Prostate gland (tissue), 2 donors: ENCODE measurements at regions not wholly inside any gene's neighbourhood (a gene's known extent, or its start where the extent isn't known, plus 50 kb on each side); places are given as distances from the start of the nearest gene placed in this dataset.

Experiments used
- DNase-seq: peaks from one replicate; pipeline ENCODE4 v3.0.0-alpha.2; 2019; ENCODE audit warnings: low spot score
- H3K27ac ChIP-seq, 2 donors: fragments of 200-600 bp; sonication (generic); 2 replicates each; pipeline ENCODE4 v1.5.1; 2017 to 2019
- H3K27me3 ChIP-seq: fragments of 200-600 bp; sonication (generic); replicated peaks from 2 replicates; pipeline ENCODE4 v1.5.1; 2019; ENCODE audit not compliant: insufficient read depth
- H3K36me3 ChIP-seq, 2 donors: fragments of 200-600 bp; sonication (generic); 1 replicate in 1 of 2; 2 replicates in 1 of 2; pipeline versions ENCODE4 v1.5.1 to v1.8.1; 2017 to 2019
- H3K4me1 ChIP-seq: fragments of 200-600 bp; sonication (generic); replicated peaks from 2 replicates; pipeline ENCODE4 v1.5.1; 2019
- H3K4me3 ChIP-seq, 2 donors: fragments of 200-600 bp; sonication (generic); 2 replicates each; pipeline ENCODE4 v1.5.1; 2017 to 2019
- H3K9me3 ChIP-seq: fragments of 200-600 bp; sonication (generic); 2 replicates; pipeline ENCODE4 v1.5.1; 2017
- CTCF ChIP-seq, 4 experiments: fragments of 200-600 bp in 2 of 4; fragments of 450-650 bp in 2 of 4; sonication (generic) in 2 of 4; IDR thresholded peaks; 1 replicate in 3 of 4; 2 replicates in 1 of 4; pipeline ENCODE4 v1.5.1; 2016 to 2019; ENCODE audit warnings: antibody characterized with exemption in 4 of 4, mild to moderate bottlenecking in 2 of 4, moderate library complexity in 2 of 4
- POLR2A ChIP-seq: fragments of 450-650 bp; IDR thresholded peaks from one replicate; pipeline ENCODE4 v1.6.1; 2016; ENCODE audit warnings: antibody characterized with exemption, mild to moderate bottlenecking
- POLR2AphosphoS5 ChIP-seq: sonication (generic); formaldehyde crosslinking; IDR thresholded peaks from one replicate; pipeline ENCODE4 v1.6.1; 2017; ENCODE audit warnings: antibody characterized with exemption
- WGBS: methylation state at CpG from one replicate; pipeline ENCODE4 v1.1.5; 2018; 5-methylcytosine and 5-hydroxymethylcytosine counted together
- intact Hi-C: fragments of 100-400 bp; cut with DNase I; formaldehyde crosslinking; loops from one replicate; pipeline ENCODE4 v1.14.2; 2022

GRCh38 chr6:114524081-114524480, 181.3 kb upstream of the HS3ST5 start:
- H3K4me1 ChIP-seq: no peaks in the 10 kb centered on the region
- intact Hi-C loops: no loop called here
- H3K4me3 ChIP-seq: no peak overlapping the region
- no peak for TF ChIP-seq POLR2A
- TF ChIP-seq CTCF (IDR thresholded peaks at IDR 0.05): no peak
- no peak for TF ChIP-seq POLR2AphosphoS5
- H3K27ac ChIP-seq: no peak overlapping the region
- H3K36me3 ChIP-seq: no peaks in the 10 kb centered on the region
- DNase-seq: no peak
- H3K9me3 ChIP-seq: no peaks in the 10 kb centered on the region
- no peaks in the 10 kb centered on the region for H3K27me3 ChIP-seq

GRCh38 chr6:114523508-114523907, 180.7 kb upstream of the HS3ST5 start:
- H3K36me3 ChIP-seq: no peaks in the 10 kb centered on the region
- no peaks in the 10 kb centered on the region for H3K9me3 ChIP-seq
- intact Hi-C loops: no loop called here
- TF ChIP-seq POLR2A (no peak), POLR2AphosphoS5 (no peak), CTCF (IDR thresholded peaks at IDR 0.05) (no peak)
- H3K27me3 ChIP-seq: no peaks in the 10 kb centered on the region
- WGBS: 83% methylated on average over 2 of the region's 2 CpGs
- no peaks in the 10 kb centered on the region for H3K4me1 ChIP-seq
- no peak for DNase-seq
- no peak overlapping the region for H3K4me3 ChIP-seq
- no peak overlapping the region for H3K27ac ChIP-seq

GRCh38 chr6:114521926-114522325, 179.1 kb upstream of the HS3ST5 start:
- H3K4me1 ChIP-seq: no peaks in the 10 kb centered on the region
- WGBS: 55% methylated on average over 3 of the region's 3 CpGs
- no peaks in the 10 kb centered on the region for H3K9me3 ChIP-seq
- H3K27me3 ChIP-seq: no peaks in the 10 kb centered on the region
- no peak overlapping the region for H3K4me3 ChIP-seq
- H3K36me3 ChIP-seq: no peaks in the 10 kb centered on the region
- no peak overlapping the region for H3K27ac ChIP-seq
- TF ChIP-seq POLR2AphosphoS5 (no peak), POLR2A (no peak), CTCF (IDR thresholded peaks at IDR 0.05) (no peak)
- intact Hi-C loops: no loop called here
- DNase-seq: no peak

GRCh38 chr6:114520976-114521375, 178.2 kb upstream of the HS3ST5 start:
- no peak for DNase-seq
- Histone ChIP-seq H3K9me3 (no peaks in the 10 kb centered on the region), H3K27me3 (no peaks in the 10 kb centered on the region), H3K36me3 (no peaks in the 10 kb centered on the region), H3K4me3 (no peak overlapping the region), H3K4me1 (no peaks in the 10 kb centered on the region), H3K27ac (no peak overlapping the region)
- TF ChIP-seq POLR2A (no peak), CTCF (IDR thresholded peaks at IDR 0.05) (no peak), POLR2AphosphoS5 (no peak)
- intact Hi-C loops: no loop called here
- WGBS: 82% methylated on average over 3 of the region's 3 CpGs

- Histone ChIP-seq H3K27ac (no peak overlapping the region), H3K4me1 (no peaks in the 10 kb centered on the region), H3K9me3 (no peaks in the 10 kb centered on the region), H3K4me3 (no peak overlapping the region), H3K27me3 (no peaks in the 10 kb centered on the region), H3K36me3 (no peaks in the 10 kb centered on the region)
- TF ChIP-seq POLR2A (no peak), POLR2AphosphoS5 (no peak), CTCF (IDR thresholded peaks at IDR 0.05) (no peak)
- intact Hi-C loops: no loop called here
- no peak for DNase-seq
- WGBS: 28% methylated on average over 1 of the region's 1 CpG
Observed at GRCh38 chr6:114514170-114514569, 171.3 kb upstream of the HS3ST5 start.
